SK-N-SH treated with all-trans-retinoic acid at 6 μM for 48 hours (cell line): ENCODE measurements at regions not wholly inside any gene's neighbourhood (a gene's known extent, or its start where the extent isn't known, plus 50 kb on each side); places are given as distances from the start of the nearest gene placed in this dataset.
"Not testable (repeated sequence)": the region's sequence is repeated elsewhere in the genome, so short reads cannot be mapped to it uniquely, and the experiment has no call there.

Experiments used
- ATAC-seq: fragments of 200-7000 bp; cut with Tn5 transposase; 3 replicates; pipeline ENCODE4 v1.9.1; 2020; ENCODE audit warnings: mild to moderate bottlenecking, moderate library complexity
- ARNTL ChIP-seq: fragments of 450-650 bp; formaldehyde crosslinking; IDR thresholded peaks from 2 replicates; pipeline ENCODE4 v1.5.0; 2020; ENCODE audit warnings: low read depth, mild to moderate bottlenecking, moderate library complexity, borderline replicate concordance
- CSDC2 ChIP-seq: fragments of 250-450 bp; sonication (Bioruptor Pico); IDR thresholded peaks from 2 replicates; pipeline ENCODE4 v1.5.0; 2020; ENCODE audit warnings: mild to moderate bottlenecking, moderate library complexity
- ESRRG ChIP-seq: fragments of 250-450 bp; sonication (Bioruptor Pico); IDR thresholded peaks from 2 replicates; pipeline ENCODE4 v1.6.1; 2021; ENCODE audit warnings: mild to moderate bottlenecking
- ISL1 ChIP-seq: fragments of 250-450 bp; sonication (Bioruptor Pico); IDR thresholded peaks from 2 replicates; pipeline ENCODE4 v2.1.2; 2022; ENCODE audit warnings: mild to moderate bottlenecking, moderate library complexity
- OSR1 ChIP-seq: fragments of 250-450 bp; sonication (Bioruptor Pico); IDR thresholded peaks from 2 replicates; pipeline ENCODE4 v1.8.0; 2022; ENCODE audit warnings: moderate library complexity, mild to moderate bottlenecking, inconsistent platforms
- PPARA ChIP-seq: fragments of 250-450 bp; sonication (Bioruptor Pico); IDR thresholded peaks from 2 replicates; pipeline ENCODE4 v1.5.0; 2020; ENCODE audit warnings: mild to moderate bottlenecking, borderline replicate concordance
- RARB ChIP-seq: fragments of 250-450 bp; sonication (Bioruptor Pico); IDR thresholded peaks from 2 replicates; pipeline ENCODE4 v1.8.0; 2021; ENCODE audit warnings: mild to moderate bottlenecking, moderate library complexity
- SNAI2 ChIP-seq: fragments of 250-450 bp; sonication (Bioruptor Pico); IDR thresholded peaks from 2 replicates; pipeline ENCODE4 v1.5.0; 2020; ENCODE audit warnings: mild to moderate bottlenecking, moderate library complexity
- TCF4 ChIP-seq: fragments of 250-450 bp; sonication (Bioruptor Pico); IDR thresholded peaks from 2 replicates; pipeline ENCODE4 v1.8.0; 2021; ENCODE audit warnings: mild to moderate bottlenecking, moderate library complexity, borderline replicate concordance
- TOX ChIP-seq: fragments of 250-450 bp; sonication (Bioruptor Pico); IDR thresholded peaks from 2 replicates; pipeline ENCODE4 v1.8.0; 2021; ENCODE audit warnings: mild to moderate bottlenecking, moderate library complexity, borderline replicate concordance
- ZC3H10 ChIP-seq: fragments of 250-450 bp; sonication (Bioruptor Pico); IDR thresholded peaks from 2 replicates; pipeline ENCODE4 v1.5.1; 2021; ENCODE audit warnings: mild to moderate bottlenecking, moderate library complexity
- ZFP3 ChIP-seq: fragments of 250-450 bp; sonication (Bioruptor Pico); IDR thresholded peaks from 2 replicates; pipeline ENCODE4 v1.5.0; 2020; ENCODE audit warnings: mild to moderate bottlenecking, moderate library complexity
- ZFP30 ChIP-seq: fragments of 450-650 bp; formaldehyde crosslinking; IDR thresholded peaks from 2 replicates; pipeline ENCODE4 v1.5.0; 2022; ENCODE audit warnings: mild to moderate bottlenecking, moderate library complexity
- ZNF565 ChIP-seq: fragments of 450-650 bp; formaldehyde crosslinking; conservative IDR thresholded peaks from 2 replicates; pipeline ENCODE4 v1.5.0; 2020; ENCODE audit warnings: low read depth, mild to moderate bottlenecking, moderate library complexity
- ZNF70 ChIP-seq: fragments of 450-650 bp; formaldehyde crosslinking; IDR thresholded peaks from 2 replicates; pipeline ENCODE4 v1.5.0; 2020; ENCODE audit warnings: mild to moderate bottlenecking, moderate library complexity
- ZNF8 ChIP-seq: fragments of 450-650 bp; formaldehyde crosslinking; IDR thresholded peaks from 2 replicates; pipeline ENCODE4 v1.5.0; 2020; ENCODE audit warnings: mild to moderate bottlenecking, moderate library complexity
- TF ChIP-seq, protein P1 (sequence below): fragments of 250-450 bp; sonication (Bioruptor Pico); IDR thresholded peaks from 2 replicates; pipeline ENCODE4 v1.5.1; 2021; ENCODE audit warnings: mild to moderate bottlenecking, moderate library complexity
- TF ChIP-seq, protein P2 (sequence below): fragments of 250-450 bp; sonication (Bioruptor Pico); IDR thresholded peaks from 2 replicates; pipeline ENCODE4 v1.5.1; 2020; ENCODE audit warnings: low read depth, mild to moderate bottlenecking, moderate library complexity
- TF ChIP-seq, protein P3 (sequence below): fragments of 250-450 bp; sonication (Bioruptor Pico); IDR thresholded peaks from 2 replicates; pipeline ENCODE4 v1.8.0; 2020; ENCODE audit warnings: mild to moderate bottlenecking, moderate library complexity, borderline replicate concordance
- TF ChIP-seq, protein P4 (sequence below): fragments of 250-450 bp; sonication (Bioruptor Pico); IDR thresholded peaks from 2 replicates; pipeline ENCODE4 v1.5.0; 2020; ENCODE audit warnings: mild to moderate bottlenecking, moderate library complexity

DNA sequence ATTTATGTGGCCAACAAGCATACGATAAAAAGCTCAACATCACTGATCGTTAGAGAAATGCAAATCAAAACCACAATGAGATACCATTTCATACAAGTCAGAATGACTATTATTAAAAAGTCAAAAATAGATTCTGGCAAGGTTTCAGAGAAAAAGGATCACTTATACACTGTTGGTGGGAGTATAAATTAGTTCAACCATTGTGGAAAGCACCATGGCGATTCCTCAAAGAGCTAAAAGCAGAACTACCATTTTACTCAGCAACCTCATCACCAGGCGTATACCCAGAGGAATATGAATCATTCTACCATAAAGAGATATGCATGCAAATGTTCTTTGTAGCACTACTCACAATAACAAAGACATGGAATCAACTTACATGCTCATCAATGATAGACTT lies 478.7 kb upstream of the GALNTL6 start (continued):
- TF ChIP-seq TCF4 (CRISPR knock-in tag) (no peak), ISL1 (no peak), ZFP30 (CRISPR knock-in tag) (no peak), ZNF70 (CRISPR knock-in tag) (no peak)

DNA sequence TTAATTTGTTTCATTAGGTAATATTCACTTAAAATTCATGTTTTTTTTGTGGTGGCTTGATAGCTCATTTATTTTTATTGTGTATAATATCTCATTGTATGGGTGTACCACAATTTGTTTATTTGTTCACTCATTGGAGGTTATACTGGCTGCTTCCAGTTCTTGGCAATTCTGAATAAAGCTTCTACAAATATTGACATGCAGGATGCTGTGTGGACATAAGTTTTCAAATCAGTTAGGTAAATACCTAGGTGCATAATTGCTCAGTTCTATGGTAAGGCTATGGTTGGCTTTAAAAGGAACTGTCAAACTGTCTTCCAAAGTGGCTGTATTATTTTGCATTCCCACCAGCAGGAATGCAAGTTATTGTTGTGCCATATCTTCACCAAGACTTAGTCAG lies 504.5 kb upstream of the GALNTL6 start:
- TF ChIP-seq ZNF565 (CRISPR knock-in tag) (no peak), TOX (CRISPR knock-in tag) (no peak), ZFP30 (CRISPR knock-in tag) (no peak), RARB (CRISPR knock-in tag) (no peak), SNAI2 (CRISPR knock-in tag) (no peak)
- TF ChIP-seq, protein P1, sequence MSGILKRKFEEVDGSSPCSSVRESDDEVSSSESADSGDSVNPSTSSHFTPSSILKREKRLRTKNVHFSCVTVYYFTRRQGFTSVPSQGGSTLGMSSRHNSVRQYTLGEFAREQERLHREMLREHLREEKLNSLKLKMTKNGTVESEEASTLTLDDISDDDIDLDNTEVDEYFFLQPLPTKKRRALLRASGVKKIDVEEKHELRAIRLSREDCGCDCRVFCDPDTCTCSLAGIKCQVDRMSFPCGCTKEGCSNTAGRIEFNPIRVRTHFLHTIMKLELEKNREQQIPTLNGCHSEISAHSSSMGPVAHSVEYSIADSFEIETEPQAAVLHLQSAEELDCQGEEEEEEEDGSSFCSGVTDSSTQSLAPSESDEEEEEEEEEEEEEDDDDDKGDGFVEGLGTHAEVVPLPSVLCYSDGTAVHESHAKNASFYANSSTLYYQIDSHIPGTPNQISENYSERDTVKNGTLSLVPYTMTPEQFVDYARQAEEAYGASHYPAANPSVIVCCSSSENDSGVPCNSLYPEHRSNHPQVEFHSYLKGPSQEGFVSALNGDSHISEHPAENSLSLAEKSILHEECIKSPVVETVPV = no peak
- TF ChIP-seq, protein P2, sequence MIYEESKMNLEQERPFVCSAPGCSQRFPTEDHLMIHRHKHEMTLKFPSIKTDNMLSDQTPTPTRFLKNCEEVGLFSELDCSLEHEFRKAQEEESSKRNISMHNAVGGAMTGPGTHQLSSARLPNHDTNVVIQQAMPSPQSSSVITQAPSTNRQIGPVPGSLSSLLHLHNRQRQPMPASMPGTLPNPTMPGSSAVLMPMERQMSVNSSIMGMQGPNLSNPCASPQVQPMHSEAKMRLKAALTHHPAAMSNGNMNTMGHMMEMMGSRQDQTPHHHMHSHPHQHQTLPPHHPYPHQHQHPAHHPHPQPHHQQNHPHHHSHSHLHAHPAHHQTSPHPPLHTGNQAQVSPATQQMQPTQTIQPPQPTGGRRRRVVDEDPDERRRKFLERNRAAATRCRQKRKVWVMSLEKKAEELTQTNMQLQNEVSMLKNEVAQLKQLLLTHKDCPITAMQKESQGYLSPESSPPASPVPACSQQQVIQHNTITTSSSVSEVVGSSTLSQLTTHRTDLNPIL = no peak
- no peak for ATAC-seq

DNA sequence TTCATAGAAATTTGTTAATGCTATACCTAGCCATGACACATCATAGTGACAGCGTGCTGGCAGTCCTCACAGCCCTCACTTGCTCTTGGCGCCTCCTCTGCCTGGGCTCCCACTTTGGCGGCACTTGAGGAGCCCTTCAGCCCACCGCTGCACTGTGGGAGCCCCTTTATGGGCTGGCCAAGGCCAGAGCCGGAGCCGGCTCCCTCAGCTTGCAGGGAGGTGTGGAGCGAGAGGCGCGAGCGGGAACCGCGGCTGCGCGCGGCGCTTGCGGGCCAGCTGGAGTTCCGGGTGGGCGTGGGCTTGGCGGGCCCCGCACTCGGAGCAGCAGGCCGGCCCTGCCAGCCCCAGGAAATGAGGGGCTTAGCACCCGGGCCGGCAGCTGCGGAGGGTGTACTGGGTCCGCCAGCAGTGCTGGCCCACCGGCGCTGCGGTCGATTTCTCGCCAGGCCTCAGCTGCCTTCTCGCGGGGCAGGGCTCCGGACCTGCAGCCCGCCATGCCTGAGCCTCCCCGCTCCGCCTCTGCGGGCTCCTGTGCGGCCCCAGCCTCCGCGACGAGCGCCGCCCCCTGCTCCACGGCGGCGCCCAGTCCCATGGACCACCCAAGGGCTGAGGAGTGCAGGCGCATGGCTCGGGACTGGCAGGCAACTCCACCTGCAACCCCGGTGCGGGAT lies 515.0 kb upstream of the GALNTL6 start:
- not testable (repeated sequence) for ATAC-seq

DNA sequence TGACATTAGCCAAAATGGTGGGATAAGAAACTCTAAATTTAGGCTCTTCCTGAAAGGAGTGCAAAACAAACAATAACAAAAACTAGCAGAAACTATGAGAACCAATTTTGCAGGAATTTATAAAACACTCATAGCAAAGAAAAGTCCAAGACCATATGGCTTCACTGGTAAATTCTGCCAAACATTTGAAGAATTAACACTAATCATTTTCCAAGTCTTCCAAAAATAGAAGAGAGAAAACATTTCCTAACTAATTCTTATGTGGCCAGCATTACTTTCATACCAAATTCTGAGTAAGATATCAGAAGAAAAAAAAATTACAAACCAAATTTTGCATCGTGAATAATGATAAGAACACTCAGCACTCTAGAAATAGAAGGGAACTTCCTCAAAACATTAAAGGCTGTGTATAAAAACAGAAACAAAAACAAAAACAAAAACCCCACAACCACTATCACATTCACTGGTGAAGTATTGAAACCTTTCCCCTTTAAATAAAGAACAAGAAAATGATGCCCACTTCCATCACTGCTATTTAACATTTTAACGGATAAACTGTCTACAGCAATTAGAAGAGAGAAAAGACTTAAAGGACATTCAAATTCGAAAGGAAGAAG lies 524.3 kb upstream of the GALNTL6 start:
- no peak for ATAC-seq
- no peak for TF ChIP-seq ZNF8
- TF ChIP-seq, protein P1 = no peak
- TF ChIP-seq, protein P3, sequence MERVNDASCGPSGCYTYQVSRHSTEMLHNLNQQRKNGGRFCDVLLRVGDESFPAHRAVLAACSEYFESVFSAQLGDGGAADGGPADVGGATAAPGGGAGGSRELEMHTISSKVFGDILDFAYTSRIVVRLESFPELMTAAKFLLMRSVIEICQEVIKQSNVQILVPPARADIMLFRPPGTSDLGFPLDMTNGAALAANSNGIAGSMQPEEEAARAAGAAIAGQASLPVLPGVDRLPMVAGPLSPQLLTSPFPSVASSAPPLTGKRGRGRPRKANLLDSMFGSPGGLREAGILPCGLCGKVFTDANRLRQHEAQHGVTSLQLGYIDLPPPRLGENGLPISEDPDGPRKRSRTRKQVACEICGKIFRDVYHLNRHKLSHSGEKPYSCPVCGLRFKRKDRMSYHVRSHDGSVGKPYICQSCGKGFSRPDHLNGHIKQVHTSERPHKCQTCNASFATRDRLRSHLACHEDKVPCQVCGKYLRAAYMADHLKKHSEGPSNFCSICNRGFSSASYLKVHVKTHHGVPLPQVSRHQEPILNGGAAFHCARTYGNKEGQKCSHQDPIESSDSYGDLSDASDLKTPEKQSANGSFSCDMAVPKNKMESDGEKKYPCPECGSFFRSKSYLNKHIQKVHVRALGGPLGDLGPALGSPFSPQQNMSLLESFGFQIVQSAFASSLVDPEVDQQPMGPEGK = no peak
- TF ChIP-seq TCF4 (CRISPR knock-in tag) = no peak

DNA sequence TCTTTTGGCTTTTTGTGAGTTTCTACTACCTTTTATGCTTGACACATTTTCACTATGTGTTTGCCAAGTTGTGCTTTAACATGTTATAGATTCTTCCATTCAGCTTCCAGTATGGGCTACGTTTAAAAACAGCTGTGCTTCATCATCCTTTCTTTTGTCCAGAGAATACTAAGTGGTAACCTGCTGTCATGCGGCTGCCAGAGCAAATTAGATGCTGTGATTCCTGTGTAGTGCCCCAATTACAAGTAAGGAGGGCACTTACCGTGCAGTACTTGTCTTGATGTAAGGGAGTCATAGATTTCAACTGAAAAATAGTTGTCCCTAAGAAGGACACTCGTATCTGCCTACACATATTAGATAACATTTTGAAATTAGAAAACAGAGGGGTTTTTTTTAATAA lies 531.8 kb upstream of the GALNTL6 start:
- no peak for TF ChIP-seq ZNF565 (CRISPR knock-in tag)
- no peak for TF ChIP-seq ZC3H10 (CRISPR knock-in tag)
- TF ChIP-seq, protein P2 = no peak
- TF ChIP-seq ZFP3 (CRISPR knock-in tag) = no peak
- no peak for TF ChIP-seq PPARA
- TF ChIP-seq, protein P4, sequence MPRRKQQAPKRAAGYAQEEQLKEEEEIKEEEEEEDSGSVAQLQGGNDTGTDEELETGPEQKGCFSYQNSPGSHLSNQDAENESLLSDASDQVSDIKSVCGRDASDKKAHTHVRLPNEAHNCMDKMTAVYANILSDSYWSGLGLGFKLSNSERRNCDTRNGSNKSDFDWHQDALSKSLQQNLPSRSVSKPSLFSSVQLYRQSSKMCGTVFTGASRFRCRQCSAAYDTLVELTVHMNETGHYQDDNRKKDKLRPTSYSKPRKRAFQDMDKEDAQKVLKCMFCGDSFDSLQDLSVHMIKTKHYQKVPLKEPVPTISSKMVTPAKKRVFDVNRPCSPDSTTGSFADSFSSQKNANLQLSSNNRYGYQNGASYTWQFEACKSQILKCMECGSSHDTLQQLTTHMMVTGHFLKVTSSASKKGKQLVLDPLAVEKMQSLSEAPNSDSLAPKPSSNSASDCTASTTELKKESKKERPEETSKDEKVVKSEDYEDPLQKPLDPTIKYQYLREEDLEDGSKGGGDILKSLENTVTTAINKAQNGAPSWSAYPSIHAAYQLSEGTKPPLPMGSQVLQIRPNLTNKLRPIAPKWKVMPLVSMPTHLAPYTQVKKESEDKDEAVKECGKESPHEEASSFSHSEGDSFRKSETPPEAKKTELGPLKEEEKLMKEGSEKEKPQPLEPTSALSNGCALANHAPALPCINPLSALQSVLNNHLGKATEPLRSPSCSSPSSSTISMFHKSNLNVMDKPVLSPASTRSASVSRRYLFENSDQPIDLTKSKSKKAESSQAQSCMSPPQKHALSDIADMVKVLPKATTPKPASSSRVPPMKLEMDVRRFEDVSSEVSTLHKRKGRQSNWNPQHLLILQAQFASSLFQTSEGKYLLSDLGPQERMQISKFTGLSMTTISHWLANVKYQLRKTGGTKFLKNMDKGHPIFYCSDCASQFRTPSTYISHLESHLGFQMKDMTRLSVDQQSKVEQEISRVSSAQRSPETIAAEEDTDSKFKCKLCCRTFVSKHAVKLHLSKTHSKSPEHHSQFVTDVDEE (CRISPR knock-in tag) = no peak
- no peak for TF ChIP-seq OSR1 (CRISPR knock-in tag)
- TF ChIP-seq ESRRG (CRISPR knock-in tag) = no peak
- TF ChIP-seq ARNTL = no peak
- TF ChIP-seq, protein P3 = no peak
- no peak for TF ChIP-seq RARB (CRISPR knock-in tag)
- TF ChIP-seq ZFP30 (CRISPR knock-in tag) = no peak
- TF ChIP-seq SNAI2 (CRISPR knock-in tag) = no peak
- TF ChIP-seq CSDC2 = no peak
- TF ChIP-seq TCF4 (CRISPR knock-in tag) = no peak
- TF ChIP-seq ZNF8 = no peak
- ATAC-seq = no peak
